HG02852 (cell line): ENCODE measurements at regions not wholly inside any gene's neighbourhood (a gene's known extent, or its start where the extent isn't known, plus 50 kb on each side); places are given as distances from the start of the nearest gene placed in this dataset.
"Not testable (repeated sequence)": the region's sequence is repeated elsewhere in the genome, so short reads cannot be mapped to it uniquely, and the experiment has no call there.

Experiments used
- ATAC-seq: cut with Tn5 transposase; IDR thresholded peaks from one replicate; pipeline ENCODE4 v1.9.1; 2021; ENCODE audit warnings: mild to moderate bottlenecking, moderate library complexity; ENCODE audit not compliant: unreplicated experiment

- ATAC-seq: not testable (repeated sequence)
Measured at GRCh38 chr2:19615402-19615801, 257.0 kb upstream of the OSR1 start.

- no peak for ATAC-seq
Measured at GRCh38 chr2:19614066-19614465, 255.6 kb upstream of the OSR1 start.

GRCh38 chr2:19611491-19612332 lies 253.3 kb upstream of the OSR1 start:
- ATAC-seq: no peak

- no peak for ATAC-seq
Measured at GRCh38 chr2:19609266-19609665, 250.8 kb upstream of the OSR1 start.

- ATAC-seq: no peak
Measured at GRCh38 chr2:19607931-19608771, 249.7 kb upstream of the OSR1 start.

- no peak for ATAC-seq
Measured at GRCh38 chr2:19607400-19607799, 249.0 kb upstream of the OSR1 start.

- ATAC-seq: no peak
Measured at GRCh38 chr2:19600982-19601381, 242.6 kb upstream of the OSR1 start.

- no peak for ATAC-seq
Measured at GRCh38 chr2:19600506-19600905, 242.1 kb upstream of the OSR1 start.

GRCh38 chr2:19598971-19599370 lies 240.5 kb upstream of the OSR1 start:
- ATAC-seq: no peak

GRCh38 chr2:19592197-19592596 lies 233.8 kb upstream of the OSR1 start:
- no peak for ATAC-seq

- no peak for ATAC-seq
Measured at GRCh38 chr2:19589791-19590190, 231.4 kb upstream of the OSR1 start.

- ATAC-seq: no peak
Measured at GRCh38 chr2:19580830-19581229, 222.4 kb upstream of the OSR1 start.

- ATAC-seq: no peak
Measured at GRCh38 chr2:19580264-19580663, 221.8 kb upstream of the OSR1 start.

GRCh38 chr2:19579461-19579860 lies 221.0 kb upstream of the OSR1 start:
- ATAC-seq: no peak

- ATAC-seq: no peak
Measured at GRCh38 chr2:19577723-19578122, 219.3 kb upstream of the OSR1 start.

GRCh38 chr2:19576411-19576810 lies 218.0 kb upstream of the OSR1 start:
- ATAC-seq: no peak

GRCh38 chr2:19575641-19576040 lies 217.2 kb upstream of the OSR1 start:
- no peak for ATAC-seq

- ATAC-seq: no peak
Measured at GRCh38 chr2:19574778-19575260, 216.4 kb upstream of the OSR1 start.

GRCh38 chr2:19573784-19574183 lies 215.4 kb upstream of the OSR1 start:
- no peak for ATAC-seq

GRCh38 chr2:19571773-19572172 lies 213.3 kb upstream of the OSR1 start:
- no peak for ATAC-seq

GRCh38 chr2:19569300-19569791 lies 210.9 kb upstream of the OSR1 start:
- ATAC-seq: no peak

- ATAC-seq: no peak
Measured at GRCh38 chr2:19568809-19569208, 210.4 kb upstream of the OSR1 start.
